Activated naive CD4-positive, alpha-beta T cell treated with anti-CD3 and anti-CD28 coated beads, Interleukin-2, amount 10 ng/mL, durations not matched to agents 7 days and 5 days (primary cell): ENCODE measurements at regions not wholly inside any gene's neighbourhood (a gene's known extent, or its start where the extent isn't known, plus 50 kb on each side); places are given as distances from the start of the nearest gene placed in this dataset.
"Not testable (repeated sequence)": the region's sequence is repeated elsewhere in the genome, so short reads cannot be mapped to it uniquely, and the experiment has no call there.

Experiments used
- CTCF ChIA-PET: fragments of 350-600 bp; sonication (Branson Sonifier 250); formaldehyde crosslinking; loops from one replicate; lab custom pipeline; 2021; ENCODE audit warnings: antibody characterized with exemption; lab: Charles Lee
- DNase-seq: peaks from one replicate; pipeline ENCODE4 v3.0.0-alpha.2; 2020
- H3K27ac Mint-ChIP-seq: one replicate; pipeline ENCODE4 v1.8.0; 2021; ENCODE audit warnings: mild to moderate bottlenecking, moderate library complexity, mixed read lengths
- H3K27me3 Mint-ChIP-seq: one replicate; pipeline ENCODE4 v1.8.0; 2021; ENCODE audit warnings: mild to moderate bottlenecking, mixed read lengths
- H3K36me3 Mint-ChIP-seq: one replicate; pipeline ENCODE4 v1.8.0; 2021; ENCODE audit warnings: mixed read lengths
- H3K4me1 Mint-ChIP-seq: one replicate; pipeline ENCODE4 v1.8.0; 2021; ENCODE audit warnings: mixed read lengths
- H3K4me3 Mint-ChIP-seq: one replicate; pipeline ENCODE4 v1.8.0; 2021; ENCODE audit warnings: mild to moderate bottlenecking, moderate library complexity, mixed read lengths
- H3K9me3 Mint-ChIP-seq: one replicate; pipeline ENCODE4 v1.8.0; 2021; ENCODE audit warnings: mixed read lengths

DNA sequence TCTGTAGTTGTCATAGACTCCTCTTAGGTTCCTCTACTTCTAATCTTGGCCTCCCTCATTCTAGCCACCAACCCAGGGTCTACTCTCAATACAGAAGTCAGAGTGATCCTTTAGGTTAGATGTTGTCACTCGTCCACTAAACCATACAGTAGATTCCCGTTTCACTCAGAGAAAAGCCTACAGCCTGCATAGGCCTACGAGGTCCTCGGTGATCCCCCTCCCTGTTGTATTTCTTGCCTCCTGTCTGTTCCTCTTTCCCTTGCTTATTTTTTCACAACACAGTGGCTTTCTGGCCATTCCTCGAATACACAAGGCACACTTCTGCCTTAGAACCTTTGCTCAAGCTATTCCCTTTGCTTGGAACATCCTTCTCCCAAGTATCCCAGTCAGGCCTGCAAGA is 183.0 kb upstream of the PRSS1 start:
- no peak overlapping the region for H3K4me3 Mint-ChIP-seq
- no peaks in the 10 kb centered on the region for H3K9me3 Mint-ChIP-seq
- no peak for DNase-seq
- H3K4me1 Mint-ChIP-seq, result peaks cover 4% of the 10 kb centered on the region
- H3K36me3 Mint-ChIP-seq, result no peaks in the 10 kb centered on the region
- H3K27me3 Mint-ChIP-seq, result peaks cover 35% of the 10 kb centered on the region
- CTCF ChIA-PET, result no interaction called here
- no peak overlapping the region for H3K27ac Mint-ChIP-seq

DNA sequence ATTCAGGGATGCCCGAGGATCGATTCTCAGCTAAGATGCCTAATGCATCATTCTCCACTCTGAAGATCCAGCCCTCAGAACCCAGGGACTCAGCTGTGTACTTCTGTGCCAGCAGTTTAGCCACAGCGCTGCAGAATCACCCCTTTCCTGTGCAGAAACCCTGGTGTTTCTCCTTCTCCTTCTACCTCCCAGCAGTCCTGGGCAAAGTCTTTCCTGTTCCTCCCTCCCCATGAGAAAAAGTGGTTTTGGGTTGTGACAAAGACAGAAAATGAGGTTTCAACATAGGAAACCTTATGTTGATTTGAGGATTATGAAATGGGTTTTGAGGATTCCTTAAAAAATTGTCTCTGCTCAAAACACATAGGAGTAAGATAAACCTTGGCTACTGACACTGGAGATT is 185.1 kb upstream of the PRSS1 start:
- H3K4me1 Mint-ChIP-seq, H3K36me3 Mint-ChIP-seq, H3K9me3 Mint-ChIP-seq, CTCF ChIA-PET, DNase-seq: not testable (repeated sequence)
- peaks cover 37% of the 10 kb centered on the region for H3K27me3 Mint-ChIP-seq
- H3K4me3 Mint-ChIP-seq, result peak overlapping the region; percentile 48
- peak overlapping the region; percentile 66 for H3K27ac Mint-ChIP-seq

DNA sequence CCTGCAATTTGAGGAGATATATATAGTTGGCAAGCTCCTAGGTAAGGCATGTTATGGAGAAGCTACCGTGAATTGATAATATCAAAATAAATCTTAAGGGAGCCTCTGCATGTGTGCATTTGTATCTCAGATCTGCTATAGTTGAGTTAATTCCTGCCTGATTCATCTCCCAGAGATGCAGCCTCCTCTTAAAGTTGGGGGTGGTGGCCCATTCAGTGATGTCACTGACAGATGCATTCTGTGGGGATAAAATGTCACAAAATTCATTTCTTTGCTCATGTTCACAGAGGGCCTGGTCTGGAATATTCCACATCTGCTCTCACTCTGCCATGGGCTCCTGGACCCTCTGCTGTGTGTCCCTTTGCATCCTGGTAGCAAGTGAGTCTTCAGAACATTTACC is 185.8 kb upstream of the PRSS1 start:
- no peaks in the 10 kb centered on the region for H3K4me1 Mint-ChIP-seq
- peak overlapping the region; percentile 66 for H3K27ac Mint-ChIP-seq
- no peaks in the 10 kb centered on the region for H3K36me3 Mint-ChIP-seq
- CTCF ChIA-PET, result interaction anchor here (1.3 to 1.7 kb wide), 2 partner anchors 24 to 28 kb away, joined by 8 read pairs; no protein-coding TSS in a partner anchor
- peak overlapping the region; percentile 48 for H3K4me3 Mint-ChIP-seq
- peaks cover 41% of the 10 kb centered on the region for H3K27me3 Mint-ChIP-seq
- DNase-seq, result no peak
- H3K9me3 Mint-ChIP-seq, result no peaks in the 10 kb centered on the region

DNA sequence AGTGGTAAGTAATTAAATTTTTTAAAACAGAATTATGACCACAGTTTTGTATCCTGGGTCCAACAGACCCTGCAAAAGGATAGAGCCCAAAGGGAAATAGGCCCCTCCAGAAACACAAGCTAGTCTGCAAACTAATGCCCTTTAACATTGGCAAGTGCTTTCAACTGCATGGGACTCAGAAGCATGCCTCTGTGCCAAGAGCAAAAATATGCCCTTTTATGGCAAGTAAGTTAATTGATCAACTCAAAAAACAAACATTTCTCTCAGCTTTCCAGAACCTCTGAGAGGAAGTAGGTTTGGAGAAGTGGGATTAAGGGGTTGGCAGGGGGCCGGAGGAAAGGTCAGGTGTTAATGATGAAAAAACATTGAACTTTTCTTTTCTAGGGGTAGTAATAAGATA is 186.6 kb upstream of the PRSS1 start:
- H3K27me3 Mint-ChIP-seq, result peaks cover 46% of the 10 kb centered on the region
- H3K9me3 Mint-ChIP-seq, result no peaks in the 10 kb centered on the region
- no peaks in the 10 kb centered on the region for H3K4me1 Mint-ChIP-seq
- DNase-seq, result no peak
- no peak overlapping the region for H3K4me3 Mint-ChIP-seq
- H3K36me3 Mint-ChIP-seq, result no peaks in the 10 kb centered on the region
- no peak overlapping the region for H3K27ac Mint-ChIP-seq
- CTCF ChIA-PET, result interaction anchor here (1.3 to 1.7 kb wide), 2 partner anchors 25 to 27 kb away, joined by 8 read pairs; no protein-coding TSS in a partner anchor

DNA sequence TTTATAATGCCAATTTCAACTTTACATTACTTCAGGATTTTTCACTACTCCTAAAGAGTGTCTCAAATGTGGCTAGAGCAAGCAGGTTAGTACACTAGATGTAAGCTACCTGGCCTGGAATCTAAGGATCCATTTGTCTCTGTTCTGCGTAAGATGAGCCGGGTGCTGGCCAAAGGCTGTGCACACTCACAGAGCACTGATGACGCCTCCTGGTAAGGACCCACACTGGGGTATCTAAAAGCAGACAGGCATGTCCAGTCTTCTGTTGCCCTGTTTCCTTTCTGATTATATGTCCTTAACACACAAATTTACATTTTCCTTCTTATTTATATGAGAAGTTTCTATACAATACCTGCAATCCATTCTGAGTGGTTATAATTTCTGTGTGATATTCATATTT is 187.9 kb upstream of the PRSS1 start:
- H3K4me3 Mint-ChIP-seq, CTCF ChIA-PET: not testable (repeated sequence)
- peaks cover 49% of the 10 kb centered on the region for H3K27me3 Mint-ChIP-seq

DNA sequence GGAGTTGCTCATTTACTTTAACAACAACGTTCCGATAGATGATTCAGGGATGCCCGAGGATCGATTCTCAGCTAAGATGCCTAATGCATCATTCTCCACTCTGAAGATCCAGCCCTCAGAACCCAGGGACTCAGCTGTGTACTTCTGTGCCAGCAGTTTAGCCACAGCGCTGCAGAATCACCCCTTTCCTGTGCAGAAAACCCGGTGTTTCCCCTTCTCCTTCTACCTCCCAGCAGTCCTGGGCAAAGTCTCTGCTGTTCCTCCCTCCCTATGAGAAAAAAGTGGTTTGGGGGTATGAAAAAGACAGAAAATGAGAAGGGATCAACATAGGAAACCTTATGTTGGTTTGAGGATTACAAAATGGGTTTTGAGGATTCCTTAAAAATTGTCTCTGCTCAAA is 188.5 kb upstream of the PRSS1 start:
- Mint-ChIP-seq H3K27me3 (peaks cover 50% of the 10 kb centered on the region), H3K27ac (peak overlapping the region; percentile 64), H3K4me3 (peak overlapping the region; percentile 54)
- CTCF ChIA-PET, DNase-seq, H3K4me1 Mint-ChIP-seq, H3K9me3 Mint-ChIP-seq, H3K36me3 Mint-ChIP-seq: not testable (repeated sequence)

More for the DNA sequence above, 187.9 kb upstream of the PRSS1 start:
- not testable (repeated sequence) for DNase-seq, H3K36me3 Mint-ChIP-seq, H3K9me3 Mint-ChIP-seq, H3K4me1 Mint-ChIP-seq, H3K27ac Mint-ChIP-seq

DNA sequence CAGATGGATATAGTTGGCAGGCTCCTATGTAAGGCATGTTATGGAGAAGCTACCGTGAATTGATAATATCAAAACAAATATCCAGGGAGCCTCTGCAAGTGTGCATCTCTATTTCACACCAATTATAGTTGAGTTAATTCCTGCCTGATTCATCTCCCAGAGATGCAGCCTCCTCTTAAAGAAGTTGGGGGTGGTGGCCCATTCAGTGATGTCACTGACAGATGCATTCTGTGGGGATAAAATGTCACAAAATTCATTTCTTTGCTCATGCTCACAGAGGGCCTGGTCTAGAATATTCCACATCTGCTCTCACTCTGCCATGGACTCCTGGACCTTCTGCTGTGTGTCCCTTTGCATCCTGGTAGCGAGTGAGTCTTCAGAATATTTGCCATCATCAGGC is 189.1 kb upstream of the PRSS1 start:
- CTCF ChIA-PET, result interaction anchor here (0.5 to 2.9 kb wide), 8 partner anchors 13 to 251 kb away, joined by 3 to 37 read pairs (median 7); no protein-coding TSS in a partner anchor
- H3K4me1 Mint-ChIP-seq, result peaks cover 5% of the 10 kb centered on the region
- no peak for DNase-seq
- peaks cover 51% of the 10 kb centered on the region for H3K27me3 Mint-ChIP-seq
- peak overlapping the region; percentile 64 for H3K27ac Mint-ChIP-seq
- H3K9me3 Mint-ChIP-seq, result no peaks in the 10 kb centered on the region
- peak overlapping the region; percentile 54 for H3K4me3 Mint-ChIP-seq
- H3K36me3 Mint-ChIP-seq, result no peaks in the 10 kb centered on the region

DNA sequence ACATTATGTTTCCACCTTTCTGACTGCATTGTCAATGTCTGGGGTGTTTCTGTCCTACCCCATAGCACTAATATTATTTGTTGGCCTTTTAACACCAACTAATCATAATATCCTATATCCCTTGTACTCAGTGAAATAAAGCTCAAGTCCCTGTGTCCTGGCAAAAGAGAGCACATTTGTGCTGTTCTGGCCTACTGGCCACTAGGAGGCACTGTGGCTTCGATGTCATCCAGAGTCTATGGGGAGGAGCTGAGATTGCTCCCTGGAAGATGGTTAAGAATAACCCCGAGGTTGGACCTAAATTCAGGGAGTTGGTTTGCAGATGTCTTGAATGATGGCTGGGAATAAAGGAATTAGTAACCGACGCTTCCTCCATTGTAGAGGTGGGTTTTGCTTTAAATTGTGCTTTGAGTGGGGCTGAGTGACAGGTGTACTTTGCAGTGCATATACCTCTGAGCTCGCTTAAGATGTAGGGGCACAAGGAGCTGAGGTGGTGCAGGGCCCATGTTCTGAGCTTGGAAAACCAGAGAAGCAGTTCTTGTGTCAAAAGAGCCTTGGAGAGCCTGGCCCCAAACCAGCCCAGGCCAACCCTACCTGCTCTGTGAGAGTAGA is 191.2 kb upstream of the PRSS1 start:
- peaks cover 17% of the 10 kb centered on the region for H3K4me1 Mint-ChIP-seq
- DNase-seq, result peak; percentile 70
- H3K4me3 Mint-ChIP-seq, result peak overlapping the region; percentile 39

DNA sequence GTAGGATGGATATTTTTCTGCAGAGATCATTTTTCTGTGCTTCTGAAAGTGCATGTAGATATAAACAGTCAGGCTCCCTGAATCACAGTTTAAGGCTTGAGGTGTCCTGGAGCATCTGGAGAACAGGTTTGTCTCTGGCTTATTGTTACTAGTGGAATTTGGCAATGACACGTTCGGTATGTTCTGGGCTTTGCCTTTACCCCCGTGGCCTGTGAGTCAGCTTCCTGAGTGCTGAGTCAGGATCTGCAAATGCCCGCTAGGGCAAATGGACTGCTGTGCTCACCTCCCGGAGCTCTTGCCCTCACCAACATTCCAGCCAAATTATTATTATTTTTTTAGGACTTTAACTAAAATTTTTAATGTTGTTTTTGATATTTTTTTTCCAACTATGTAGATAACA is 192.5 kb upstream of the PRSS1 start:
- Mint-ChIP-seq H3K36me3 (no peaks in the 10 kb centered on the region), H3K4me1 (peaks cover 17% of the 10 kb centered on the region), H3K27me3 (peaks cover 45% of the 10 kb centered on the region), H3K9me3 (no peaks in the 10 kb centered on the region), H3K4me3 (no peak overlapping the region), H3K27ac (no peak overlapping the region)
- no peak for DNase-seq
- CTCF ChIA-PET, result interaction anchor here (1.9 kb wide), 1 partner anchor 21 kb away, joined by 5 read pairs; no protein-coding TSS in a partner anchor

More for the DNA sequence above, 191.2 kb upstream of the PRSS1 start:
- no peaks in the 10 kb centered on the region for H3K36me3 Mint-ChIP-seq
- peaks cover 43% of the 10 kb centered on the region for H3K27me3 Mint-ChIP-seq
- H3K27ac Mint-ChIP-seq, result no peak overlapping the region
- no peaks in the 10 kb centered on the region for H3K9me3 Mint-ChIP-seq
- CTCF ChIA-PET, result interaction anchor here (0.6 to 2.9 kb wide), 19 partner anchors 11 to 445 kb away, joined by 3 to 51 read pairs (median 6); no protein-coding TSS in a partner anchor

DNA sequence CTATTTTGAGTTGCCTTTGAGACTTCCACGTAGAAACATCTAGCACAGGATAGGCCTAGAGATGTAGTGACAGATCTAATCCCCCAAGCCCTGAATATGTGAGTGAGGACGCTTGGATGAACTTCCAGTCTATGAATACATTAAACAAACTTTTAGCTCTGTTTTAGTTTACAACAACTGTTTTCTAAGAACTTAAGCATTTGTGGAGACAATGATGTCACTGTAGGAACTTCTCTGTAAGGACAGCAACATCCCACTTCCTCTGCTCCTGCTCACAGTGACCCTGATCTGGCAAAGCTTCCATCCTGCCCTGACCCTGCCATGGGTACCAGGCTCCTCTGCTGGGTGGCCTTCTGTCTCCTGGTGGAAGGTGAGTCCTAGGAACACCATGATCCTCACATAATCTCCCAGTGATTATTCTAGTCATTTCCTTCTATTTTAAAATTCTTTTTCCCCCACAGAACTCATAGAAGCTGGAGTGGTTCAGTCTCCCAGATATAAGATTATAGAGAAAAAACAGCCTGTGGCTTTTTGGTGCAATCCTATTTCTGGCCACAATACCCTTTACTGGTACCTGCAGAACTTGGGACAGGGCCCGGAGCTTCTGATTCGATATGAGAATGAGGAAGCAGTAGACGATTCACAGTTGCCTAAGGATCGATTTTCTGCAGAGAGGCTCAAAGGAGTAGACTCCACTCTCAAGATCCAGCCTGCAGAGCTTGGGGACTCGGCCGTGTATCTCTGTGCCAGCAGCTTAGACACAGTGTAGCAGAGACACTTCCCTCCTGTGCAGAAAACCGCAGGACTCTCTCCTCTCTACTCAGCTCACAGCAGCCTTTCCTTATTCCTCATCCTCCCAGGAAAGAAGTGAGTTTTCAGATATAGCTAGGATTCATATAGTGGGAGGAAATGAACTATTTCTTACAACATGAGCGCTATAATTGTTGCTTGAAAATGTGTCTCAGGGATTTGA is 194.4 kb upstream of the PRSS1 start:
- H3K4me1 Mint-ChIP-seq, result peaks cover 17% of the 10 kb centered on the region
- no peaks in the 10 kb centered on the region for H3K9me3 Mint-ChIP-seq
- CTCF ChIA-PET, result interaction anchor here (1.0 to 3.0 kb wide), 5 partner anchors 20 to 49 kb away, joined by 3 to 14 read pairs (median 3); no protein-coding TSS in a partner anchor
- H3K36me3 Mint-ChIP-seq, result no peaks in the 10 kb centered on the region
- DNase-seq, result no peak
- H3K4me3 Mint-ChIP-seq, result peak overlapping the region; percentile 47
- peaks cover 29% of the 10 kb centered on the region for H3K27me3 Mint-ChIP-seq
- peak overlapping the region; percentile 38 for H3K27ac Mint-ChIP-seq

DNA sequence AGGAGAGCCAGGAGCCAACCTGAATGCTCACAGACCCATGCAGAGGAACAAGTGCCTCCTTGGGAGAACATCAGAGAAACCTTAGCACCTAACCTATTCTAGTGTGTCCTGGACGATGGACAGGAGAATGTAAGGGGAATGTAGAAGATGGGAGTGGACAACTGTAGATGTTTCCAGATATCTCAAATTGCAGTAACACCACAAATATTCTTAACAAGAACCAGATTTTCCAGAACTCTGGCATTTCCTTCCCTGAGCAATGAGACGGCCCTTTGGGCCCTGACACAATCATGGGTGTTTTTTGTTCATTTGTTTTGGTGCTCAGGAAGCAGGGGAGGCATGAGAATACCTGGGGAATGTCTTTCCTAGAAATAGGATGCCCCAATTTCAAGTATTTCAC is 196.1 kb upstream of the PRSS1 start:
- H3K9me3 Mint-ChIP-seq, result no peaks in the 10 kb centered on the region
- CTCF ChIA-PET, result interaction anchor here (0.6 kb wide), 1 partner anchor 25 kb away, joined by 4 read pairs; no protein-coding TSS in a partner anchor
- DNase-seq, result no peak
- no peak overlapping the region for H3K4me3 Mint-ChIP-seq
- H3K36me3 Mint-ChIP-seq, result no peaks in the 10 kb centered on the region
- H3K27me3 Mint-ChIP-seq, result peaks cover 23% of the 10 kb centered on the region
- peaks cover 17% of the 10 kb centered on the region for H3K4me1 Mint-ChIP-seq
- H3K27ac Mint-ChIP-seq, result no peak overlapping the region

DNA sequence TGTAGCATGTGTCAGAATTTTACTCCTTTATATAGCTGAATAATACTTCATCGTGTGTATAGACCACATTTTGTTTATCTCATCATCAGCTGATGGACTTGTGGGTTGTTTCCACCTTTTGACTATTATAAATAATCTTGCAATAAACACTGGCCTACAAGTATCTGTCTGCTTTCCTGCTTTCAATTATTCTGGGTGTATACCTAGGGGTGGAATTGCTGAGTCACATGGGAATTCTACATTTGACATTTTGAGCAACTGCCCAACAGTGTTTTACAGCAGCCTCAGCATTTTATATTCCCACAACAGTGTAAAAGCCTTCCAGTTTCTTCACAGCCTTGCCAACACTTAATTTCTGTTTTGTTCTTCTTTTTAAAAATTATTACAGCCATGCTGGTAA is 200.3 kb upstream of the PRSS1 start:
- peaks cover 3% of the 10 kb centered on the region for H3K4me1 Mint-ChIP-seq
- no peak overlapping the region for H3K27ac Mint-ChIP-seq
- peaks cover 8% of the 10 kb centered on the region for H3K27me3 Mint-ChIP-seq
- CTCF ChIA-PET, result no interaction called here
- DNase-seq, result no peak
- H3K36me3 Mint-ChIP-seq, result no peaks in the 10 kb centered on the region
- H3K4me3 Mint-ChIP-seq, result no peak overlapping the region
- no peaks in the 10 kb centered on the region for H3K9me3 Mint-ChIP-seq

DNA sequence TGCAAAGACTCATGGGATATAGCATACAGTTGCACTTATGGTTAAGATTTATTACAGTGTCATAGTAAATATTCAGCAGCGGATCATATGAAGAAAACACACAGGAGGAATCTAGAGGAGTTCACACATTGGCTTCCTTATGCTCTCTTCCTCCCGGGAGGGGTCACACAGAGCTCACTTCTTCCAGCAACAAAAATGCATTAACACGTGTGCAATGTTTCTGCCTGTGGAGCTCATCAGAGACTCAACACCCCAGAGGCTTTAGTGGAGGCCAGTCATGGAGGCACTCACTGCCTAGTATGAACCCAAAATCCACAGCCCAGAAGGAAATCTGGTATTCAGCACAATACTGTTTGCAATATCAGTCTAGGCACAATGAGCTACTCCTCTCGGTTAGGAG is 202.8 kb upstream of the PRSS1 start:
- Mint-ChIP-seq H3K36me3 (no peaks in the 10 kb centered on the region), H3K9me3 (no peaks in the 10 kb centered on the region), H3K4me3 (no peak overlapping the region), H3K27ac (no peak overlapping the region), H3K4me1 (peaks cover 2% of the 10 kb centered on the region), H3K27me3 (no peaks in the 10 kb centered on the region)
- DNase-seq, result no peak
- CTCF ChIA-PET, result interaction anchor here (0.9 to 2.0 kb wide), 3 partner anchors 11 to 13 kb away, joined by 3 to 8 read pairs (median 5); no protein-coding TSS in a partner anchor

DNA sequence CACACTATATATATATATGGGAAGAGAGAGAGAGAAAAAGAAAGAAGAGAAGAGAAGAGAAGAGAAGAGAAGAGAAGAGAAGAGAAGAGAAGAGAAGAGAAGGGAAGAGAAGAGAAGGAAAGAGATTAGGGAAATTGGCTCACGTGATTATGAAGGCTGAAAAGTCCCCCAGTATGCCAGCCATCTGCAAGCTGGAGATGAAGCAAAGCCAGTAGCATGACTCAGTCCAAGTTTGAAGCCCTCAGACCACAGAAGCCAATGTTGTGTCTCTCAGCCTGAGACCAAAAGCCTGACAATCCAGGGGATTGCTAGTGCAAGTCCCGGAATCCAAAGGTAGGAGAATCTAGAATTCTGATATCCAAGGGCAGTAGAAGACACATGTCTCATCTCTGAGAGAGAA is 206.3 kb upstream of the PRSS1 start:
- DNase-seq, result no peak
- CTCF ChIA-PET, result no interaction called here
- peaks cover 23% of the 10 kb centered on the region for H3K4me1 Mint-ChIP-seq
- H3K27ac Mint-ChIP-seq, result no peak overlapping the region
- H3K9me3 Mint-ChIP-seq, result no peaks in the 10 kb centered on the region
- H3K4me3 Mint-ChIP-seq, result no peak overlapping the region
- no peaks in the 10 kb centered on the region for H3K36me3 Mint-ChIP-seq
- H3K27me3 Mint-ChIP-seq, result no peaks in the 10 kb centered on the region
